ENCODE measurements at regions not wholly inside any gene's neighbourhood (a gene's known extent, or its start where the extent isn't known, plus 50 kb on each side); places are given as distances from the start of the nearest gene placed in this dataset.
"Not testable (repeated sequence)": the region's sequence is repeated elsewhere in the genome, so short reads cannot be mapped to it uniquely, and the experiment has no call there.

DNA sequence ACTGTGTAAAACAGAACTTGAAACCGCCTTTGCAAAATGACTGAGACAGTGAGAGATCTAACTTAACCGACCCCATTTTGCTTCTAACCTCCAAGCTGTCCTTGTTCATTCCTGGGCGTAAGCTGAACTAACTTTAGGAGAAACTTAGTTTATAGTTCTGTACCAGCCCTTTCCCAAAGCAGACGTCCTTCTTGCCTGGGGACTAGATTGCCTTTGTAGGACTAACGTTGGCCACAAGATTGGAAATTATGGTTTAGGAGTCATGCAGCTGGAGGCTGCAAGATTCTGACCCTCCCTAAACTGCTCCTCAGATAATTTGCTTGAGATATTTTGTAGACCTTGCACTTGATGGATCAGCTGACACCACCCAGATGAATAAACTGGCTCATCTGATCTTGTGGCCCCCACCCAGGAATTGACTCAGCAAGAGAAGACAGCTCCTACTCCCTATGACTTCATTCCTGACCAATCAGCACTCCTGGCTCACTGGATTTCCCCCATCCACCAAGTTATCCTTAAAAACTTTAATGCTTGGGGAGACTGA is 219.9 kb upstream of the PROK2 start:
- DNase-seq (ENCODE audit: low read depth in 4 of 4, low spot score in 3 of 4), result no peak

DNA sequence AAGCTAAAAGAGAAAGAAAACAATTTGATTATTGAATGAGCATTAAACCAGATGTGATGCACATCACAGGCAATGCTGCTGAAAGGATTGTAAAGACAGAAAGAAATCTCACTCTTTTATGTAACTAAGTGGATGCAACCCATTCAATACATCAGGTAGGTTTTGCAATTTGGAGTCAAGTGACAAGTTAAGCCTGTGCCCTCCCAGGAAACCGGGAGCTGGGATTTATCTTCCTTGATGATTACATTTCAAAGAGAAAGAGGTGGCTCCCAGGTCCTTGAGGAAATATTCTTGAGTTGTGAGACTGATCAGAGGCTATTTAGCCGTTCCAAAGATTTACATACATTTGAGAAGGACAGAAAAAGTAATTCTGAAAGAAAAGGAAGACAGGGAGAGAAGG is 219.0 kb upstream of the PROK2 start:
- DNase-seq (ENCODE audit: low read depth in 4 of 4, low spot score in 3 of 4), result no peak

DNA sequence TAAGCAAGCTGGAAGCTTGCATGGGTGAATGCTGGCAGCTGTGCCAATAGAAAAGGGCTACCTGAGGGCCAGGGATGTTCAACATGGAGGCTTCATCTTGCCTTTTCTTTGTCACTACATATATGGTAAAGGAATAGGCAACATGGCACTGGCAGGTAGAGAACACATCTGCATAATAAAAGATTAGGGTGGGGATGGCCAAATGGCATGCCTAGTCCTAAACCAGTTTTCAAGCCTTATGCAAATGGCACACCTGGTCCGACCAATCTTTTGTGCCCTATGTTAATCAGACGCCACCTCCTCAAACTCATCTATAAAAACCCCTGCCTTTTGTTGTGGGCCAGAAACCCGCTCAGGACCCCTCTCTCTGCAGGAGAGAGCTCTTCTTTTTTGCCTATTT is 216.8 kb upstream of the PROK2 start:
- DNase-seq (ENCODE audit: low read depth in 4 of 4, low spot score in 3 of 4), result no peak

DNA sequence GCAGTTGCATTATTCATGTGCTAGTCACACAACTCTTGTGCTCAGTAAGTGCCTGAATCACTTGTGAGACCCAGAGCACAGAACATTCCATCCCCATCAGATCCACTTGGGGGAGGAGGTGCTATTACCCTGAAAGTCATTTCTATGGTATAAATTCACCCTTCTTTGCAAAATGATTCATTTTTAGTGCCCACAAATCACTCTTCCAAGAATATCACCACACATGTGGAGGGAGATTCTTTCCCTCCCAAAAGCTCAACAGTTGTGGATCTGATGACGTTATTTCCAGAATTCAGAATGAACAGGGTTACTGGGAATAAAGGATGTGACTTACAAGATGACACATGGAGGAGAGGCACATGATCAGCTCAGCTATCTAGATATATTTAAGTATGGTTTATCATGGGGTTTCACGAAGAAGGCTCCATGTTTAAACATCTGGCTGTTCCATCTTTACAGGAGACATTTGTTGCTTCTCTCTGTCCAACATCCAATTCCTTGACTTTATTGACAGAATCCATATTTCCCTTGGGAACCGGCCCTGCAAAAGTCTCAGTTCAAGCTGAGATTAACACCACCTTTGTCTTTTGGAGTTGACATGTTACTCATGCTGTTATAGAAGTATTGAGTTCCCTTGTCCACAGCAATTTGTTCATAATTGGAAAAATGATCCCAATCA is 214.2 kb upstream of the PROK2 start:
- no peak for DNase-seq (ENCODE audit: low read depth in 4 of 4, low spot score in 3 of 4)

DNA sequence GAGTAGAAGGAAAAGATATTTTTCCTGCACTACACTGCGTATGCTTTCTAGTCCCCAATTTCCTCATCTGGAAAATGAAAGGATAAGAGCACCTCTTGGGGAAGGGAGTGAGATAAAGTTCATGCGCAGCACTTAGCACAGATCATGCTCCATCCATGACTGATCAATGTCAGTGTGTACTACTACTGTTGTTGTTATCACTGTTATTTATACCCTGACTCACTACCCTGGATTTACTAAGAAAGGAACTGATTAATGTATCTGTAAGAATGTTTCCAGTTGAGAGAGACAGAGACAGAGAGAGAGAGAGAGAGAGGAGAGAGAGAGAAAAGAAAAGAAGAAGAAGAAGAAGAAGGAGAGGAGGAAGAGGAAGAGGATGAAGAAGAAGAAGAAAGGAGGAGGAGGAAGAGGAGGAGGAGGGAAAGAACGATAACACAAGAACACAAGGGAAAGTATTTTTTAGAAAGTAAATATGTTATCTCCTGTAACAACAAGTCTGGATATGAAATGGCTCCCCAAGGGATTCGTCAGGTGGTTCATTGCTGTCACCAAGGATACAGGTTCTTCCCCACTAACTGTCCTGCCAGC is 212.2 kb upstream of the PROK2 start:
- DNase-seq (ENCODE audit: low read depth in 4 of 4, low spot score in 3 of 4), result no peak

DNA sequence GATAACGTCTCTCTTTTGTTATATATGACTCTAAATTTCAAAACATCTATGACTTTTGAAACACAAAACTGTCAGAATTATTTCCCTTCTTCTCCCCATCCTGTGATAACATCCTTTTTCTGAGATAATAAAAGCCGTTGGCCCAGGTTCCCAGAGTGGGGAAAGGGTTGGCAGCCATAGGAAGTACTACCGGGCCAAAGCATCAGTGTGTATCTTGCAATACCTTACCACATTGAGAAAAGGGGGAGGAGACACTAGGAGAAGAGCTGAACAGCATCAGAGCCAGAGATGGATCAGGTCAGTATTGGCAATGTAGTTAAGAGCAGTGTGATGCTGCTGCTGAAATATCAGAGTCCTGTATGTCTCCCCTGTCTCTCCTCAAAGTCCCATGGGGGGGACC is 210.0 kb upstream of the PROK2 start:
- DNase-seq (ENCODE audit: low read depth in 4 of 4, low spot score in 3 of 4), result no peak

DNA sequence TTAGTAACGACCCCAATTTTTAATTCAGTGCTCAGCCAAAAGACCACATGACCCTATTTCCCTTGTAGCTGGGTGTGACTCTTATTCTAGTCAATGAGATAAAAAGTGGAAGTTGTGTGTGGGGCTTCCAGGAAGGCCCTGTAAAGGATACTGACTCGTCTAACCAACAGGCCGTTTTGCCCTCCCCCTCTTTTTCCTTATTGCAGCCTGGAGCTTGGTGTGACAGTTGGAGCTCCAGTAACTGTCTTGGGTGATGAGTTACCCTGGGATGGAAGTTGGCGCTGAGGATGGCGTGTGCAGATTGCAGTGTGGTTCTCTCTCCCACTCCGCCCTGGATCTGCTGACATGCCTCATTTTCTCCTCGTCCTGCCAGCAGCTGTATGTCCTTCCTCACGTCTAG is 209.3 kb upstream of the PROK2 start:
- DNase-seq (ENCODE audit: low read depth in 4 of 4, low spot score in 3 of 4), result no peak

DNA sequence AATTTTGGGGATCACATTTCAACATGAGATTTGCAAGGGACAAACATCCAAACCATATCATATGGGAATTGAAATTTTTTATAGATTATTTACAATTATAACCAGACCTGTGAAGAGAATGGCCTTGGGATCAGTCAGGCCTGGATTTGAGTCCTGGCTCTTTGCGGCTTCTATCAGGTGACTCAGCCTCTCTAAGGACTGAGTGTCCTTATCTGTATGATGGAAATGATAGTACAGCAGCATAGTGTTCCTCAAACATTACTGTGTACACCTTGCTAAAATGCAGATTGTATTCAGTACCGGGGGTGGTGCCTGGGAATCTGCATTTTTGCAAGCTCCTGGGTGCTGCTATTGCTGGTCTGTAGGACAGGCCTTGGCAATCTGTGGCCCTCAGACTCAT is 206.7 kb upstream of the PROK2 start:
- DNase-seq (ENCODE audit: low read depth in 4 of 4, low spot score in 3 of 4), result no peak

DNA sequence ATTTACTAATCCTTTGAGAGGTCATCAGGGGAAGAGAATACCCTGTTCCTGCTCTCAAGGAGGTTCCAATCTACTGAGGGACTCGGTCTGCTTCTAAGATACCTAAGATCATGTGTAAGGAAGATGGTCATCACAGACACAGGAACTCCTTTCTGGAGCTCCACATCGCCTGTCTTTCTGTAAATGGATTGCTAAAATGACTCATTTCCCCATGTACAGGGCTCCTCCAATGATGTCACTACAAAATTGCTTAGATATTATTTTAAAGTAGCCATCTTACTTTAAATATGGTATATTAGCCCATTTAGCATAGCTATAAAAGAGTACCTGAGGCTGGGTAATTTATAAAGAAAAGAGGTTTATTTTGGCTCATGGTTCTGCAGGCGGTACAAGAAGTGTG is 206.1 kb upstream of the PROK2 start:
- DNase-seq (ENCODE audit: low read depth in 4 of 4, low spot score in 3 of 4), result no peak

DNA sequence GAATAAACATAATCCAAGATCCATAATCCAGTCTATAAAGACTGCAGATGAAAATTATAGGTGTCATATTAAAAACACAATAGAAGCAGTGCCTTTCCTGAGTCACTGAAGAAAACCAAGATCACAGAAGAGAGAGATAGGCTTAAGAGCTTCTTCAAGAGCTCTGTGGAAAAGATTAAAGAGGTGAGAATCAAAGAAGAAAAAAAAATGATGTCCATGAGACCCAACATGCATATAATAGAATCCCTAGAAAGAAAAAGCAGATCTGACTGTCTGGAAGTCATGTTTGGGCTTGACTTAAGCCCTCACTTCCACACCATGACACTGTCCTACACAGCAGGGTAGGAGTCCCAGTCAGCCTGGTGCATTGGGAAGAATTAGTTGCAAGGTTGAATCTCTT is 205.6 kb upstream of the PROK2 start:
- DNase-seq (ENCODE audit: low read depth in 4 of 4, low spot score in 3 of 4), result no peak

DNA sequence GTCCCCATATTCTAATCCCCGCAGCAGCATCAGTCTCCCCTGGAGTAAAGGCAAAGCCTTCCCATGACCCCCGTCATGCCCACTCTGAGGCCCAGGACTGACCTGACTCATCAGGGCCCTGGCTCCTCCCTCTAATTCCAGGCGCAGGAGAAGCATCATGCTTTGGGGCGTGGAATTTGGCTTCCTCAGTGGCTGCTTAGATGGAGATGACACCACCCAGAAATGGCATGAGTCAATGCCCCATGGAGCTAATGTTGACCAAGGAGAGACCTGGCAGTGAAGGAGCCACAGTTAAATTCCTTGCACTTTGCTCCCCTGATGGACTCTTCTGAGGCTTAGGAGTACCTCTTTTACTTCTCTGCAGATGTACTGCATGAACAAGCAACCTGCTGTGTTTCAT is 204.2 kb upstream of the PROK2 start:
- no peak for DNase-seq (ENCODE audit: low read depth in 4 of 4, low spot score in 3 of 4)

DNA sequence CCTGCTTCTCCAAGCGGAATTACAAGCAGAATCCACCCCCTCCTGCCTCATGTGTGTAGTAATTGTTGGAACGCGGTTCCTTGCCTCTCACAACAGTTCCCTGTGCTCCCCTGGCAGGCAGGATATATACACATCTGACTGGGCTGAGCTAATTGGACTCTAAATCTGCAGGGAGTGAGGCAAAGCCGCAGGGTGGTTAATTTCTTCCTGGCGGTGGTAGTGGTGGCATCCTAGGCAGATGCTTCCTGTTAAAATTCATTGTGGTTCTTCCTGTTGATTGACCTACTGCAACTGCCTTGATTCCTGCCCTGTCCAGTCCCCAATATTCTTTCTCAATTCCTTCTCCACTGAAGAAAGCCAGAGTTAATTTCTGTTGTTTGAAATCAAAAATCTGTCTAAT is 202.9 kb upstream of the PROK2 start:
- no peak for DNase-seq (ENCODE audit: low read depth in 4 of 4, low spot score in 3 of 4)

DNA sequence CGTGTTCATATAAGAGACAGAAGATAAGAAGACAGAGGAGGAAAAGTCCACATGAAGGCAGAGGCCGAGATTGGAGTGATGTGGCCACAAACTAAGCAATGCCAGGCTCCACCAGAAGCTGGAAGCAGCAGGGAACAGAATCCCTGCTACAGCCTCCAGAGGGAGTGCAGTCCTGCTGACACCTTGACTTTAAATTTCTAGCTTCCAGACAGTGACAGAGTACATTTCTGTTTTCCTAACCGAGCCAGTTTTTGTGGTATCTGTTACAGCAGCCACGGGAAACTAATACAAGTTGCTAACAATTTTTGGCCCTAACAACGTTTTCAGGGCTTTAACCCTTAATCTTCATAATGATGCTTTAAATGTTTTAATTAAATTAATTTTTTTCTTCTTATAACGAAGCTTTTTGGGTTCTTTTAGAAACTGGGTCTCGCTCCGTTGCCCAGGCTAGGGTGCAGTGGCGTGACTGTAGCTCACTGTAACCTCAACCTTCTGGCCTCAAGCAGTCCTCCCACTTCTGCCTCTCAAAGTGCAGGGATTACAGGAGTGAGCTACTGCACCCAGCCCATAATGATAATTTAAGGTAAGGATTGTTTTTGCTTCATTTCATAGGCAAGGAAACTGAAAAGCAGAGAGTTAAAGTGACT is 202.3 kb upstream of the PROK2 start:
- no peak for DNase-seq (ENCODE audit: low read depth in 4 of 4, low spot score in 3 of 4)

DNA sequence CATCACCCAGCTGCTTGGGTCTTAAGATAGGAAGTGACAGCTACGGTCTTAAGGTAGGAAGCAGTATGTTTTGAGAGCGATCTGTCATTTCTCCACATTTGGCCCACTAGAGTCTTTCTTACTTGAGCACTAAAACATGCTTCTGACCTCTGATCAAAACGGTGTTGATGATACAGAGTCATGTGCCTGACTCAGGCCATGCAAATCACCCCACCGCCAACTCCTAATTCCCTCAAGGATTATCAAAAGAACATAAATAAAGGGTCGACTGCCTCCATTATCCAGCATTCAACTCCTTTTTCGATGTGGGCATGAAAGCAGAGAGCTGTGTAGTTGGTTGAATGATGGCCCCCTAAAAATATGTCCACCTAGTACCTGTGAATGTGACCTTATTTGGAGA is 201.7 kb upstream of the PROK2 start:
- DNase-seq (ENCODE audit: low read depth in 4 of 4, low spot score in 3 of 4), result no peak

DNA sequence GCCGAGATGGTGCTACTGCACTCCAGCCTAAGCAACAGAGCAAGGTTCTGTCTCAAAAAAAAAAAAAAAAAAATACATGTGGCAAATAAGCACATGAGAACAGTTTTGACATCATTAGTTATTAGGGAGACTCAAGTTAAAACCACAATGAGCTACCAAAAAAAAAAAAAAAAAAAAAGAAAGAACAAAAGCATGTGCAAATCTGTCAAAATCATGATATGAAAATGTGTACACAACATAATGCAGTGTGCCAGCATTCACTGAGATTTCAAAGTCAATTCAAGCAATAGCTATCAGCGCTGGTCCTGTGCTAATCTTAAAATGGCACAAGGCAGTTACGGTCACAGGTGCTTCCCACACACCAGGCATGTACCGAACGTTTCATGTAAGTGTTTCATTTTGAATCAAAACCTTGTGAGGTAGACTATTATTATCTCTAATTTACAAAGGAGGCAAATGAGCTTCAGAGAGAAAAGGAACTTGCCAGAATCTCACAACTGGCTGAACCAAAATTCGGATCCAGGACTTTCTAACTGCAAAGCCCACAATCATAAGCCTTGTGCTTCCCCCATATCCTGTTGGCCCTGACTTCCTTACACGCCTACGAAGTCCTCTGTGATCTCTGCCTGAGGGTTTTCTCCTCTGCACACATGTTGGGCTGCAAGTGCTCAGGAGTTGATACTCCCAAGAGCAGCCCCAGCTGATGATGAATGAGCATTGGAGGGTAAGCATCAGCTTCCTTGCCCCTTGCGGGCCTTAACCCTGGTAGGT is 200.1 kb upstream of the PROK2 start:
- DNase-seq (ENCODE audit: low read depth in 4 of 4, low spot score in 3 of 4), result no peak

DNA sequence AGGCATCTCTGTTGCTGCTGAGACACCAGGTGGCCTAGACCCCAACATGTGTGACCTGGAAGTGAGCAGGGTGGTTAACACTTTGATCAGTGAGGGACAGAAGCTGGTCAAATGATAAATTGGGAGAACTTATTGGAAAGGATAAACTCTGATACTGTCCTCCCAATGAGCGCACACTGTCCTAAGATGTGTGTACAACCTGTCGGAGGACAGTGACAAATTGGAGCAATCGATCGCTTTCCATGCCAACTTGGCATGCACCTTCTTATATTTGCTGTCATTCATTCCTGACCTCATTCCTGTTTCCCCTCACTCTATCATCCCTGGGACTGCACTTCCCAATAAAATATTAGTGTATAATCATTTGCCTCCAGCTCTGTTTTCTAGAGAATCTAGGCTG is 198.7 kb upstream of the PROK2 start:
- DNase-seq (ENCODE audit: low read depth in 4 of 4, low spot score in 3 of 4), result no peak

DNA sequence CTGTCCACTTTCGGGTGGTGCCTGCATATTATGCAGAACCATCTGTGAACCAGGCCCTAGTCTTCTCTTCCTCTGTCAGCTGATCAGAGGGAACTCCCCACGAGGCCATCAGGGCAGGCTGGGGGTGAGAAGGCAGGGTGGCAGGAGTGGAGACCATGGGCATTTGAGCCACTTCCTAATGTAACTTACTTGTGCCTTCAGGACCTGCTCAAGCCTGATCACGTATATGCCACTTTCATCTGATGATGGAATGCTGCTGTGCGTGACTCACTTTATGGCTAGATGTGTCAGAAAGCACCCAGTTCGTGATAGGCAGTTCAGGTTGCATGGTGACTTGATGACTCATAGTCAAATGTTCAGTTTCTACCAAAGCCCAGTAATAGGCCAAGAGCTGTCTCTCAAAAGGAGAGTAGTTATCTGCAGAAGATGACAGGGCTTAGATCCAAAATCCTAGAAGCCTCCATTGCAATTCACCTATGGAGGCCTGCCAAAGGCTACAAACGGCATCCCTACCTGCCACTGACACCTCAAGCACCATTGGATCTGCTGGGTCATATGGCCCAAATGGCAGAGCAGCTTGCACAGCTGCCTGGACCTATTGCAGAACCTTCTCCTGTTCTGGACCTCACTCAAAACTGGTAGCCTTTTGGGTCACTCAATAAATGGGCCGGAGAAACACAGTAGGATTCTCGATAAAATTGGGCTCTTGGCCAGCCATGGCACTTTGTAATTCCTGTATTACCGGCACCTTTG is 197.7 kb upstream of the PROK2 start:
- not testable (repeated sequence) for DNase-seq (ENCODE audit: low read depth in 4 of 4, low spot score in 3 of 4)

DNA sequence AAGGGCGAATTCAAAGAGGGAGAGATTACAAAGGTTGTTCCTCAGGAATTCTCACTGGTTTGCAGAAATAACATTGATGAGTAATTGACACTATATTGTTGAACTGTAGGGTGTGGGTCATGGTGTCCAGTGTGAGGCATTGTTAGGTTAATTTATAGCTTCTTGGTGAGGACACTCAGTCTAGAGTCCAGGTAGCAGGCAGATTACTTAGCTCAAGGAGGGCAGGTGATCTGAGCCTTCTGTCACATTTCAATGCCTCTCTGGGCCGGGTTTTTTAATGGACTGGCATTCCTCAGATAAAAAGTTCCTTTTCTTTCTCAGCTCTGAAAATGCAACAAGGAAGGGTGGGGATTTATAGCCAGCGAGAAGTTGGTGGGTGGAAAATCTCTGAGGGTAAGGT is 194.2 kb upstream of the PROK2 start:
- no peak for DNase-seq (ENCODE audit: low read depth in 4 of 4, low spot score in 3 of 4)

DNA sequence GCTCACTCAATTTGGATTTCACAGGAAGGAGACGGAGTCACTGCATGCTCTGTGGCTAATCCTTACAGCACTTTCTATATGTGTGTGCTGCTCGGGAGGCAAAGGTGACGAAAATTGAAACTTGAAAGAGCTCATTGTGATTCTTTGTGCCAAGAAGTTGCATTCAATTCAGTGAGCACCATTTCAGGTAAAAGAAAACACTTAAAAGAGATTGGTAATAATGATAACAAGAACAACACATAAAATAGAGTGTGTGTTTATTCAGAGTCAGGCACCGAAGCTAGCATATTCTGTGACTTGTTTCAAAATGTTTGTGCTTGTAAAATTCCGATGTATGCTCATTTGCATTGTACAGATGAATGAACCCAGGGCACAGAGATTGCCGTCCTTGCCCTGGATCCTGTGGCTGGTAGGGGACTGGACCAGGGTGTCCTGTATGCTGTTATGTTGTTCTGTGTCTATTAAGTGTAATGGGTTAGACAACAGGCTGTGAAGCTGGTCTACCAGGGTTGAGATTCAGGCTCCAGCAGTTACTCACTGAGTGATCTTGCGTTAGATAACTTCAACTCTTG is 193.3 kb upstream of the PROK2 start:
- DNase-seq (ENCODE audit: low read depth in 4 of 4, low spot score in 3 of 4), result no peak

DNA sequence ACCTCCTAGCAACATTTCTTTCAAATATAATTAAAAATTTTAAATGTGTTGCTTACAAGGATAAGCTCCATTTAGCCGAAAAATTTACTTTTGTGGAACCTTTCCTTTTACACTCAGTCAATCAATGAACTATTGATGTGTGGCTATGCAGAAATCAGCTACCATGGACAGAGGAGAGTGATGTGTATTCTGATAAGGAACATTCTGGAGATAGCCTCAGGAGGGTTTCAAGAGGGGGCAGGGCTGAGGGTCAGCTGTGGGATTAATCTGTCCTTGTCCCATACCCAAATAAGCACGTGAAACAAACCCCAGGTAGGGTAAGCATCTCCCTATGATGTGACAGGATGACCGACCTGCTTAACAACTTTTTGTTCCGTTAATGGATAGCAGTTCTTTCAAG is 192.6 kb upstream of the PROK2 start:
- no peak for DNase-seq (ENCODE audit: low read depth in 4 of 4, low spot score in 3 of 4)

All from left renal pelvis (tissue), 4 donors.